ENCODE measurements at regions not wholly inside any gene's neighbourhood (a gene's known extent, or its start where the extent isn't known, plus 50 kb on each side); places are given as distances from the start of the nearest gene placed in this dataset.
"Not testable (repeated sequence)": the region's sequence is repeated elsewhere in the genome, so short reads cannot be mapped to it uniquely, and the experiment has no call there.

- no peak for DNase-seq
Observed at GRCh38 chr16:16884451-16884850, 505.5 kb downstream of the NPIPA7 start.

GRCh38 chr16:16887193-16887592 lies 508.3 kb downstream of the NPIPA7 start:
- DNase-seq = no peak

- no peak for DNase-seq
Observed at GRCh38 chr16:16890964-16891363, 512.0 kb downstream of the NPIPA7 start.

- DNase-seq = no peak
Observed at GRCh38 chr16:16904601-16905000, 525.7 kb downstream of the NPIPA7 start.

- DNase-seq = no peak
Observed at GRCh38 chr16:16905850-16906249, 526.9 kb downstream of the NPIPA7 start.

GRCh38 chr16:16907089-16907488 lies 528.1 kb downstream of the NPIPA7 start:
- no peak for DNase-seq

GRCh38 chr16:16908077-16908476 lies 529.1 kb downstream of the NPIPA7 start:
- no peak for DNase-seq

- no peak for DNase-seq
Observed at GRCh38 chr16:16909126-16909525, 530.2 kb downstream of the NPIPA7 start.

- no peak for DNase-seq
Observed at GRCh38 chr16:16910666-16911065, 531.7 kb downstream of the NPIPA7 start.

- no peak for DNase-seq
Observed at GRCh38 chr16:16915771-16916170, 536.8 kb downstream of the NPIPA7 start.

GRCh38 chr16:16917191-16917785 lies 538.3 kb downstream of the NPIPA7 start:
- no peak for DNase-seq

- no peak for DNase-seq
Observed at GRCh38 chr16:16923479-16923878, 544.5 kb downstream of the NPIPA7 start.

- DNase-seq = no peak
Observed at GRCh38 chr16:16924613-16925012, 545.7 kb downstream of the NPIPA7 start.

- no peak for DNase-seq
Observed at GRCh38 chr16:16925432-16925831, 545.3 kb downstream of the XYLT1 start.

- DNase-seq = no peak
Observed at GRCh38 chr16:16928532-16929109, 542.1 kb downstream of the XYLT1 start.

- DNase-seq = no peak
Observed at GRCh38 chr16:16930309-16931000, 540.3 kb downstream of the XYLT1 start.

GRCh38 chr16:16933861-16934260 lies 536.9 kb downstream of the XYLT1 start:
- no peak for DNase-seq

GRCh38 chr16:16934660-16935059 lies 536.1 kb downstream of the XYLT1 start:
- DNase-seq = no peak

- not testable (repeated sequence) for DNase-seq
Observed at GRCh38 chr16:16935909-16936308, 534.9 kb downstream of the XYLT1 start.

GRCh38 chr16:16937576-16937975 lies 533.2 kb downstream of the XYLT1 start:
- no peak for DNase-seq

GRCh38 chr16:16938009-16938408 lies 532.8 kb downstream of the XYLT1 start:
- no peak for DNase-seq

- no peak for DNase-seq
Observed at GRCh38 chr16:16938980-16939379, 531.8 kb downstream of the XYLT1 start.

- no peak for DNase-seq
Observed at GRCh38 chr16:16940351-16940750, 530.4 kb downstream of the XYLT1 start.

- not testable (repeated sequence) for DNase-seq
Observed at GRCh38 chr16:16942849-16943248, 527.9 kb downstream of the XYLT1 start.

GRCh38 chr16:16945207-16945606 lies 525.6 kb downstream of the XYLT1 start:
- no peak for DNase-seq

All from activated T-cell treated with anti-CD3 and anti-CD28 coated beads, Interleukin-2, amount 50 U/mL, for 48 hours (primary cell).